Neural cell (in vitro differentiated cells): ENCODE measurements at regions not wholly inside any gene's neighbourhood (a gene's known extent, or its start where the extent isn't known, plus 50 kb on each side); places are given as distances from the start of the nearest gene placed in this dataset.

Source experiments
- H2AFZ ChIP-seq: fragments of 200-600, 300-800 bp; sonication (generic), shearing (Covaris generic); 2 replicates; pipeline ENCODE4 v1.6.0; 2014; ENCODE audit warnings: low read depth, mild to moderate bottlenecking, antibody characterized with exemption, low read length, moderate library complexity
- H3F3A ChIP-seq: fragments of 200-600 bp; shearing (Covaris generic); 2 replicates; pipeline ENCODE4 v1.6.1; 2016; ENCODE audit warnings: mild to moderate bottlenecking, moderate library complexity, mixed read lengths, antibody characterized with exemption, low read length; ENCODE audit not compliant: insufficient read depth, poor library complexity, severe bottlenecking
- H3K27ac ChIP-seq: fragments of 200-600, 300-800 bp; sonication (generic), shearing (Covaris generic); 2 replicates; pipeline ENCODE4 v1.5.1; 2014; ENCODE audit warnings: mild to moderate bottlenecking, low read length, moderate library complexity
- H3K27me3 ChIP-seq: fragments of 300-800, 200-600 bp; sonication (generic), shearing (Covaris generic); 2 replicates; pipeline ENCODE4 v1.6.0; 2014; ENCODE audit warnings: mild to moderate bottlenecking, low read depth, low read length, moderate library complexity; ENCODE audit not compliant: insufficient read depth
- H3K36me3 ChIP-seq: fragments of 300-800, 200-600 bp; sonication (generic), shearing (Covaris generic); 2 replicates; pipeline ENCODE4 v1.5.1; 2014; ENCODE audit warnings: mild to moderate bottlenecking, antibody characterized with exemption, low read length, moderate library complexity; ENCODE audit not compliant: insufficient read depth
- H3K4me2 ChIP-seq: fragments of 300-800, 200-600 bp; sonication (generic), shearing (Covaris generic); 2 replicates; pipeline ENCODE4 v1.6.0; 2014; ENCODE audit warnings: mild to moderate bottlenecking, low read length
- H3K4me3 ChIP-seq: fragments of 300-800, 200-600 bp; sonication (generic), shearing (Covaris generic); 2 replicates; pipeline ENCODE4 v1.5.1; 2014; ENCODE audit warnings: mild to moderate bottlenecking, low read length, moderate library complexity
- H3K79me2 ChIP-seq: fragments of 200-600 bp; shearing (Covaris generic); replicated peaks from 2 replicates; pipeline ENCODE4 v1.6.0; 2014; ENCODE audit warnings: mild to moderate bottlenecking, low read length, moderate library complexity; ENCODE audit not compliant: insufficient read depth
- H3K9ac ChIP-seq: fragments of 300-800, 200-600 bp; sonication (generic), shearing (Covaris generic); 2 replicates; pipeline ENCODE4 v1.6.1; 2016; ENCODE audit warnings: mild to moderate bottlenecking, low read length, mixed read lengths
- H3K9me2 ChIP-seq: fragments of 200-600 bp; shearing (Covaris generic); 2 replicates; pipeline ENCODE4 v1.6.1; 2016; ENCODE audit warnings: mild to moderate bottlenecking, low read length, mixed read lengths; ENCODE audit not compliant: insufficient read depth
- H3K9me3 ChIP-seq: fragments of 200-600, 300-800 bp; sonication (generic), shearing (Covaris generic); 2 replicates; pipeline ENCODE4 v1.6.1; 2016; ENCODE audit warnings: mild to moderate bottlenecking, mixed run types, low read length, moderate library complexity, mixed read lengths
- H4K20me1 ChIP-seq: fragments of 200-600 bp; shearing (Covaris generic); 2 replicates; pipeline ENCODE4 v1.6.1; 2016; ENCODE audit warnings: mild to moderate bottlenecking, mixed run types; ENCODE audit not compliant: insufficient read depth
- CTCF ChIP-seq: fragments of 450-650 bp; IDR thresholded peaks from 2 replicates; pipeline ENCODE4 v1.5.1; 2014; ENCODE audit warnings: antibody characterized with exemption, mild to moderate bottlenecking, moderate library complexity; ENCODE audit not compliant: poor library complexity, severe bottlenecking
- EZH2 ChIP-seq: fragments of 200-600, 300-800 bp; shearing (Covaris generic), sonication (generic); IDR thresholded peaks from 2 replicates; pipeline ENCODE4 v1.6.1; 2014; ENCODE audit warnings: antibody characterized with exemption, low read length, borderline replicate concordance, mild to moderate bottlenecking; ENCODE audit not compliant: insufficient read depth, poor library complexity, severe bottlenecking
- MXI1 ChIP-seq: fragments of 450-650 bp; conservative IDR thresholded peaks from 2 replicates; pipeline ENCODE4 v1.6.1; 2014; ENCODE audit warnings: antibody characterized with exemption, mild to moderate bottlenecking; ENCODE audit not compliant: poor library complexity, severe bottlenecking
- POLR2AphosphoS5 ChIP-seq: IDR thresholded peaks from 2 replicates; pipeline ENCODE4 v1.6.1; 2012
- REST ChIP-seq: IDR thresholded peaks from 2 replicates; pipeline ENCODE4 v1.6.1; 2012; ENCODE audit warnings: borderline replicate concordance
- TAF1 ChIP-seq: IDR thresholded peaks from 2 replicates; pipeline ENCODE4 v1.6.1; 2012; ENCODE audit warnings: low read depth

GRCh38 chr6:149267072-149267471, 50.4 kb upstream of the TAB2 start:
- H3K9me3 ChIP-seq, result no peaks in the 10 kb centered on the region
- no peaks in the 10 kb centered on the region for H3K27me3 ChIP-seq
- H3K79me2 ChIP-seq, result no peaks in the 10 kb centered on the region
- no peaks in the 10 kb centered on the region for H3F3A ChIP-seq
- H3K4me2 ChIP-seq, result no peak overlapping the region
- TF ChIP-seq REST, result no peak
- H3K9ac ChIP-seq, result no peak overlapping the region
- no peak overlapping the region for H3K4me3 ChIP-seq
- no peaks in the 10 kb centered on the region for H4K20me1 ChIP-seq
- H3K9me2 ChIP-seq, result no peaks in the 10 kb centered on the region
- H3K36me3 ChIP-seq, result no peaks in the 10 kb centered on the region
- H2AFZ ChIP-seq, result no peak overlapping the region
- no peak overlapping the region for H3K27ac ChIP-seq

- TF ChIP-seq EZH2 (no peak), TAF1 (no peak), POLR2AphosphoS5 (no peak), CTCF (no peak), MXI1 (no peak)
- Histone ChIP-seq H3K27ac (no peak overlapping the region), H3K36me3 (no peaks in the 10 kb centered on the region), H3K9ac (no peak overlapping the region), H3K9me3 (no peaks in the 10 kb centered on the region), H3K4me2 (no peak overlapping the region), H3F3A (no peaks in the 10 kb centered on the region), H3K4me3 (no peak overlapping the region), H3K27me3 (no peaks in the 10 kb centered on the region), H2AFZ (no peak overlapping the region), H3K9me2 (no peaks in the 10 kb centered on the region), H4K20me1 (no peaks in the 10 kb centered on the region), H3K79me2 (no peaks in the 10 kb centered on the region)
These were observed 49.9 kb upstream of the TAB2 start for GRCh38 chr6:149267513-149268043.
